HG03066 (cell line): ENCODE measurements at regions not wholly inside any gene's neighbourhood (a gene's known extent, or its start where the extent isn't known, plus 50 kb on each side); places are given as distances from the start of the nearest gene placed in this dataset.
"Not testable (repeated sequence)": the region's sequence is repeated elsewhere in the genome, so short reads cannot be mapped to it uniquely, and the experiment has no call there.

Experiments
- ATAC-seq: cut with Tn5 transposase; IDR thresholded peaks from one replicate; pipeline ENCODE4 v1.9.1; 2021; ENCODE audit warnings: low read depth; ENCODE audit not compliant: unreplicated experiment

DNA sequence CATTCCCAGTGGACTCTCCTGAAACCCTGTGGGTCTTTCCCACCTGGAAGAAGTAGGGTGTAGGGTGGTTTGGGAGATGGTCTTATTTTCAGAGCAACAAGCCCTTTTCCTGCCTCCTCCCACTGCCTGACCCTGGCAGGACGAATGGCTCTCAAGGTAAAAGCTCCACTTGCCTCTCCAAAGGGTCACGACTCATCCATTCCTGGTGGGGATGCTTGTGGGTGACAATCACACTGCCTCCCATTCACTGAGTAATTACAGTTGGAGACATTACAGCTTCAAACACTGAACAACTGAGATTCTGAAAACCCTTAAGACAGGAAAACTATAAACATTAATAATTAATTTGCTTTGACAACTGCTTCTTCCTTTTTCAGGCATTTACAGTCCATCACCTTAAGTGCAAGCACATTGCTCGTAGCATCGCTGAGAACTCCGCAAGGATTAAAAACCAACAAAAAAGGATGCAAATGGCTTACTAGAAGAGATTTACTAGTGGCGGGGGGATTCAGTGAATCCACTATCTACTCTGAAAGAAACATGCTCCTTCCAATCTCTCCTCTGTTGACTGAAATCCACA is 199.6 kb upstream of the IRS2 start:
- no peak for ATAC-seq

DNA sequence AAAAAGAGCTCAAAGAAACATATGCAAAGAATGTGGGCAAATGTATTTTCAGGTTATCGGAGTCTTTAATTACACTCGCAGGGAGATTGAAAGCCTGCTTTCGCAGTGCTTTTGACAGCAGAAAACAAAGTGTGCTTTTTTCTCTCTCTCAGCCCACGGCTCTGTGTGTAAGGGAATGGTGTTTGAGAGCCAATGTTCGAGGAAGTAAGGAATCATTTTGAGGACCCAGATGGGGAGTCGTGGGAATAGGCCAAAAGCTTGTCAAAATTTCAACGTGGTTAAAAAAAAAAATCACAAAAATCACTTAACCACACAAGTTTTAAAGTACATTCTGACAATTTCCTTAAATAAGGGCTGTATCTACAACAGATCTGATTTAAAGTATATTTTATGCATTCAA is 197.1 kb upstream of the IRS2 start:
- no peak for ATAC-seq

DNA sequence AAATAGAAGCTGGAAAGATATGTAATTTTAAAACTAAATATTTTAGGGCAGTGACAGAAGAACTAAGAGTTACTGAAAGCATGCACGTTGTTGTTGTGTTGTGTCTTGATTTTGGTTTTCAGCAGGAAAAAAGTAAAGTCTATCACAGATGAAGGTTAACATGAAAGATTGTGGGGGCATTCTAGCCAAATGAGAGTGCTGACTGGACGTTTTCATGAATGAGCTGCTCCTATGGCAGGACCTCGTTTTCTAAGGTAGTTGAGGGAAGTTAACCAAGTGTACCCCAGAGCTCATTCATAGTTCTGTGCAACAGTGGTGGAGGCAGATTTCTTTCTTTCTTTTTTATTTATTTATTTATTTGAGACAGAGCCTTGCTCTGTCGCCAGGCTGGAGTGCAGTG is 194.6 kb upstream of the IRS2 start:
- ATAC-seq = no peak

DNA sequence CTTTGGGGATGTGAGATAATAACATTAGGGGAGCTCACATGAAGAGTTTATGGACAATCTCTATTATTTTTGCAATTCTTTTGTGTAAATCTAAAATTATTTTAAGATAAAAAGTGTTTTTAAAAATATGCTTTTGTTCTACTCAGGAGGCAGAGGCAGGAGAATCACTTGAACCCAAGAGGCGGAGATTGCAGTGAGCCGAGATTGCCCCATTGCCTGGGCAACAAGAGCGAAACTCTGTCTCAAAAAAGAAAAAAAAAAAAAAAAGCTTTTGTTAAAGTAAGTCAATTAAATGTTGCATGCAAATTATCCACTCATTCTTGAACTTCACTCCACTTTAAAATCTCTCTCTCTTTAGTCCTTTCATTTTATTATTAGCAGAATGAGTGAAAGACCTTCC is 193.3 kb upstream of the IRS2 start:
- not testable (repeated sequence) for ATAC-seq

DNA sequence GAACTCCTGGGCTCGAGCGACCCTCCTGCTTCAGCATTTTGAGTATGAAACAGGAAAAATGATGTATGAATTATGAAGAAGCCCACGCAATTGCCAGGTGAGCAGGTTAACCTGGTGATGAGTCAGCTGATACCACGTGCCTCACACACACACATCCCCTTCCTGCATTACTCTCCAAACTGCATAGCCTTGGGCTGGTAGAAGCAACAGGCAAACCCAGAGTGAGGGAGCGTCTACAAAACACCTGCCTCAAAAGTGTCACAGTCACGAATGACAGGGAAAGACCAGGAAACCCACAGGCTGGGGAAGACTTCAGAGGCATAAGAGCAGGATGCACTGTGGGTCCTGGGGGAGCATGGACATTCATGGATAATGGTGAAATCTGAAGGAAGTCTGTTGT is 192.8 kb upstream of the IRS2 start:
- ATAC-seq = no peak

DNA sequence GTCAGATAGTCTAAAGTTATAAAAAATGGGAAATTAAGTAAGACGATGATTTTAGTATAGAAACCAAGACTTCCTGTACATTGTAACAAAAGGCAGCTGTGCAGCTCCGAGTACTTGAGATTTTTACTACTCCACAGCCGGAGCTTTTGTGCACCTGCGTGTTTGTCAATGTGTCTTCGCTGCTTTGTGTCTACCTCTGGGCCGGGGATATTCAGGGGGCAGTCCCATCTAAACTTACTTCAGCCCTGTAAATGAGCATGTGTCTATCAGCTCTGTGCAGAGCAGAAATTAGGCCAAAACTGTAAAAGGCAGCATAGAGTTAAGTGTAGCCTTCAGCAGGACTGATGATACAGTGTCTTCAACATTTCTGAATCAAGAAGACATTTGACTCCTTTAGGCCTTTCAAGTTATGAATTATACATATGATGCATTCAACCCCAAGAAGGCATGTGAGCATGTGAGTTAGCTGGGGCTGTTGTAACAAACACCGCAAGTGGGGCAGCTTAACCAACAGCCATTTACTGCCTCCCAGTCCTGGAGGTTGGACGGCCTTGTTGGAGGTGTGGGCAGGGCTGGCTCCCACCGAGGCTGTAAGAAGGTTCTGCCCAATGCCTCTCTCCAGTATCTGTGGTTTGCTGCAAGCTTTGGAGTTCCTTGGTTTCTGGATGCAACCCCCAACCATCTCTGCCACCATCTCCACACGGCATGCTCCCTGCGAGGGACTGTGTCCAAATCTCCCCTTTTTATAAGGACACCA is 191.0 kb upstream of the IRS2 start:
- no peak for ATAC-seq

DNA sequence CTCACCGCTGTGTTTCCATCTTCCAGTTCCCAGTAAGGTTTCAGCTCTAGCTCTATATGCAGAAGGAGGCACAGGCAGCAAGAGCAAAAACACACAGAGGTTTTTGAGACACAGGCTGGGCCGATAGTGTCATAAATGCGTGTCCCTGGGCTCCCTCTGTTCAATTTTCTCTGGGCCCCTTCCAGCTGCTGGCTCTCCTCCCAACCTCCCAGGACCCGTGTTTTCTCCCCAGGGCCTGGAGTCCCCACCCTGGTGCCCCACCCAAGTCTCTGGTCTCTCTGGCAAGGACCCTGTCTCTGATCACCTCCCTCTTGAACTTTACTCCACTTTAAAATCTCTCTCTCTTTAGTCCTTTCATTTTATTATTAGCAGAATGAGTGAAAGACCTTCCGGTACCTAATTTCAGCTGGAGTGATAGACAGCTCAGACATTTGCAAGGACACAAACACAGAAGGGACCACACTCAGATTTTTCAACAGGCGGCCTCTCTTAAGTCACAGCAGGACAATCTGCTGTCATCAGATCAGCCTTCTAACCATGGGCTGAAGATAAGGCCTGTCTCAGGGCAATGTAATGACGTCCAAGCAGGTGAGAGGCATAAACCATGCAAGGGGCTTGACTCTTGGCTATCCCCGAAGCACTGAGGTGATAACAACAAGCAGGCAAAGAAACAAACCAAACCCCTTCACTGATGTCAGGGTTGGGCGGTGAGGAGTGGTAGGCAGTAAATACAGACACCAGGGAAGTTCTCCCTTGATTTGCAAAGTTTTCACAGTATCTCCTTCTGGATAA is 190.0 kb upstream of the IRS2 start:
- ATAC-seq = no peak

DNA sequence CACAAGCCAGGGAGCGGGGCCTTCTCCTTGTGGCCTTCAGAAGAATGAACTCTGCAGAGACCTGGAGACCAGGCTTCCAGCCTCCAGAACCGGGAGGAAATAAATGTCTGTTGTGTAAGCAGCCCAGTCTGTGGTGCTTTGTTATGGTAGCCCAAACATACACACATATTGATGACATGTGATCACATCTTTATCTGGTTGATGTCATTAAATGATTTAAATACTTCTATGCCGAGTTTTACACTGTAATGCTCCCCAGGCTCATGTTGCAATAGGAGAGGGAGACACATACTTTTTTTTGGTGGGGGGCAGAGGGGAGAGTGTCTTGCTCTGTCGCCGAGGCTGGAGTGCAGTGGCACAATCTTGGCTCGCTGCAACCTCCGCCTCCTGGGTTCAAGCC is 188.0 kb upstream of the IRS2 start:
- ATAC-seq = no peak

DNA sequence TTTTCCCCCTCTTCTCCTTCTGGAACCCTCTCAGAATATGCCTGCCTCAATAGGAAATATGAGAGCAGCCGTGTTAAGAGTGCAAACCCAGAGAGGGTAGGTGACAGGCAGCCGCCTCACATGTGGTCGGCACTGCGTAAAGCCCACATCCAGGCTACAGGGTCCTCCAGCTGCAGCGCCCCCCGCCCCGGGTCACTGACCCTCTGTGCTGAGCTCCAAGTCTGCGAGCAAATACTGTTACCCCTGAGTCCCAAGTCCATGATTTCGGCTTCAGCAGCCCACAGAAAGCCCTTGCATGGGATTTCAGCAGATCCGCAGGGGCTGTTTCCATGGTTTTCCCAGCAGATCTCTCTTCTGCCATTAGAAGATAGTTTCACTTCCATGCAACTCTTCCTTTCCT is 186.9 kb upstream of the IRS2 start:
- ATAC-seq = no peak

DNA sequence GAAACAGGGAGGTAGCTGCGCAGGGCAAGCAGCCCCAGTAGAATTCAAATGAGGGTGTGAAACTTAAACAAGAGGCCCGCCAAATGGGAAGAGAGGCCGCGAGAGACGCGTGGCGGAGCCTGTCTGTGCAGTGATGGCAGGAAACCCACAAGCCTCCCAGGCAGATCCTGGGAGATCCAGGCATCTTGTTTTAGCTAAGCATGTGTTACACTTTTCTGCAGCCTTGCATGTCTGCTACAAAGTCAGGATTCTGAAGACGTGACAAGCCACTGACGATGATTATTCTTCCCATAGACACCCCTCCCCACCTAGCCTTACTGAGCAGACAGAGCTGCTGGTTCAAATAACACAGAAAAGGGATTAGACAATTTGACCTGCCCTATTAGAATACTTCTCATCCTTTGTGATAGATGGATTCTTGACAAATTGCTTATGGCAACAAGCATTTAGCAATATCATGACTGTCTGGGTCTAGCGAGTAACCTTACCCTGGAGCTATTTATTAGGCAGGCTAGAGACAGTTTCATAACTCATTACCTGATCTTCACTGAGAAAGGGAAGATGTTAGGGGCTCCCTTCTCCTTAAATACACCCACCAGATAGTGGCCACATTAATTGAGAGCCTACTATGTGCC is 185.2 kb upstream of the IRS2 start:
- ATAC-seq = no peak

DNA sequence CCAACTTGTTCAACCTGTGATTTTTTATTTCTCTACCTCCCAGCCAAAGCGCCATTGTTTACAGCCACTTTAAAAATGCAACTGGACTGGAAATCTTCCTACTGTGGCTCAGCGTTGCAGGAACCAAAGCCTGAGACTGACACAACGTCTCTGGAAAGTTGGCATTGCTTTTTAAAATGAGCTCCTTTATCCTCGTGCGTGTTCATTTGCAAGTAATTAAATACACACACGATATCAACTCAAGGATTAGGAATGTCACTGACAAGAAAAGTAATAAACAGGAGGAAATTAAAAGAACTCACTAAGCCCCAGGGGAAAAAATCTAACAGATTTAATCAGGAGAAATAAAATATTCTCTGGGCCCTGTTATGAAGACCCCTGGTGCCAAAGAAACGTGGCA is 184.6 kb upstream of the IRS2 start:
- no peak for ATAC-seq

DNA sequence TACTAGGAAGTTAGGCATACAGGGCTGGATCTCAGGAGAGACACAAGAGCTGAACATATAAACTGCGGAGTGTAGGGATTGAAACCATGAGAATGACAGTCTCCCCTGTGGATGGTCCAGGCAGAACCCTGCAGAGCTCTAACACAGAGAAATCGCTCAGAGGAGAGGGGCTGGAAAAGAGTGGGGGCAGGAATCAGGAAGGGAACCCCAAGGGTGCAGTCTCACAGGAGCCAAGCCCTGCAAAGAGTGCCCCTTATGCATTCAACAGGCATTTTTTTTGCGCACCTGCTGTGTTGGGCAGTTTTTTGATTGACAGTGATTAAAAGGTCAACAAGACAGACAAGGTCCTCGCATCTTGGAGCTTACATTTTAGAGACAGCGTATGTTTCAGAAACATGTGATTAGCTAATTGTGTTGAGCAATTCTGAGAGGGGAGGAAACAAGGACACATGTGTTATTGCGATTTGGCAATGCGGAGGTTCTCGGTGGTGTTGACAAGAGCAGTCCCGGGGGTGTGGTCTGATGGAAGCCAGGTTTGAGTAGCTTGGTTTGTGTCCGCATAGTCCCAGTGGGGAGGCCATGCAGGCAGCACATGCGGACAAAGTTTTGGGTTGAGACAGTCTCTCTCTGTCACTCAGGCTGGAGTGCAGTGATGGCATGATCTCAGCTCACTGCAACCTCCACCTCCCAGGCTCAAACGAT is 182.6 kb upstream of the IRS2 start:
- no peak for ATAC-seq

DNA sequence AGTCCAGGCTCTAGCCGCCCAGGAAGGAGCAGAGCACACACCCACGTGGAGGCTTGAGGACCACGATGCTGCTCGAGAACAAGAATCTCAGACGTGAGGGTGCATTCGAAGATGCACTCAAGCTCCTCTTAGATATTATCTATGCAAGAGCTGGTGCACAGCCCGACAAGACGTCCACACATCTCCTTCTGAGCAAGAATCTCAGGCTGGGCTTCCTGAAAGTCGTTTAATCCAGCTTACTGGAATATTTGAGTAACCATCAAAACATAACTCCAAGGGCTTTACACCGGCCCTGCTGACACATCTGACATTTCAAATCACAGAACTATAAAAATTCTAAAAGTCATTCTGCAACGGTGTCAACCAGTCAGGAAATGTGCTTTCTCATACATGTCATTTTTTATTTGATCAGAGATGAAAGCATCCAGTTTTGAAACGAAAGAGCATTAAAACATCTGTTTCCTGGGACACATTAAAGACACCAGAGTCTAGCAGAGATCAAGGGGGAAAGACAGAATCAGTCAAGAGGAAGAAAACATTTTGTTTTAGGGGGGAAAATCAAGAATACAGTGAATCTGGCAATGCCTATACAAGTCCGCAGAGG is 177.7 kb upstream of the IRS2 start:
- no peak for ATAC-seq

DNA sequence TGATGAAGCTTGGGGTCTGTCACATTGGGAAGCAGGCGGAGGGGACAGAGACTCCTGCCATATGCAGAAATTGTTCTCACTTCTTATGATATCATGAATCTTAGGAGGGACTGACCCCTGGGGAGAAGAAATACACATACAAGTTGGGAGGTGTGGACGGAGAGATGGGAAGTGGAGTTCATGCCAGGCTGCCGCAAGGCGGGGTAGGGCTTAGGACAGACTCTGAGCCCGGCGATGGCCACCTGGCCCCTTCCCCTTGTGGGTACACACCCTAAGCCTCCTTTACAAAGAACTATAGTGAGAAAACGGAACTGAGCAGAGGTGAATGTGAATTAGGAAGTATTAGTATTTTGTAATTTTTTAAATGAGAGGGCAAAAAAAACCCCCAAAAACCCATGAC is 177.0 kb upstream of the IRS2 start:
- no peak for ATAC-seq

DNA sequence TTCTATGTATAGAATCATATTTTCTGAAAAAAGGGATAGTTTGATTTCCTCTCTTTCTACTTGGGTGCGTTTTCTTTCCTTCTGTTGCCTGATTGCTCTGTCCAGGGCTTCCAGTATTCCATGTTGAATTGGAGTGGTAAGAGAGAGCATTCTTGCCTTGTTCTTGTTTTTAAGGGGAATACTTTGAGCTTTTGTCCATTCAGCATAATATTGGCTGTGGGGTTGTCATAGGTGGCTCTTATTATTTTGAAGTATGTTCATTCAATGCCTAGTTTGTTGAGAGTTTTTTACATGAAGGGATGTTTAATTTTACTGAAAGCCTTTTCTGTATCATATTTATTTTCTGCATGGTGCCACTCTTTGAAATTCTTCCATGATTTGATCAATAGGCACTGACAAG is 173.5 kb upstream of the IRS2 start:
- no peak for ATAC-seq

DNA sequence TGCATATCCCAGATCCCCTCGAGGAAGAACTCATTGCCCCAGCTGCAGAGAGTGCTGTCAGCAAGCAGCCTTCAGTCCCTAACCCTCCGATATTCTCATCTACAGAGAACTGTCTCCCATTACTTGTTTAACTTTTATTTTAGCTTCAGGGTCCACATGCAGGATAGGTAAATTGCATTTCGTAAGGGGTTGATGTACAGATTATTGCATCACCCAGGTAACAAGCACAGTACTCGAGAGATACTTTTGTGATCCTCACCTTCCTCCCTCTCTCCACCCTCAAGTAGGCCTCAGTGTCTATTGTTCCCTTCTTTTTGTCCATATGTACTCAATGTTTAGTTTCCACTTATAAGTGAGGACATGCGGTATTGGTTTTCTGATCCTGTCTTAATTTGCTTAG is 171.5 kb upstream of the IRS2 start:
- no peak for ATAC-seq

DNA sequence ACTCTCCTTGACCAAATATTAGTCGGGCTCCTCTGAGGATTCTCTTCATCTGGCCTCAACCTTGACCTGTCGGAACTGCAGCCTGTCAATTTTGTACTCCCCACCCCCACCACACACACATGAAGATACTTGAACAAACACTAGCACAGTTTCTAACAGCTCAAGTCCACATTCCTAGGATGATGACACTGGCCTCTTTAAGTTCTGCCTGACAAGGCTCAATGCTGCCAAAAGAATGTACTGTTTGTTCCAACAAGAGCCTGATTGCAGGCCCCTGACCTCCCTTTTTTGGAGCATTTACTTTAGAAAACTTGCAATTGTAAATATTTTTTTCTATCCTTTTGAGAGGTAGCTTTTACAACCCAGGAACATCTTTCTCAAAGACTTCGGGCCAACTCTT is 169.2 kb upstream of the IRS2 start:
- no peak for ATAC-seq

DNA sequence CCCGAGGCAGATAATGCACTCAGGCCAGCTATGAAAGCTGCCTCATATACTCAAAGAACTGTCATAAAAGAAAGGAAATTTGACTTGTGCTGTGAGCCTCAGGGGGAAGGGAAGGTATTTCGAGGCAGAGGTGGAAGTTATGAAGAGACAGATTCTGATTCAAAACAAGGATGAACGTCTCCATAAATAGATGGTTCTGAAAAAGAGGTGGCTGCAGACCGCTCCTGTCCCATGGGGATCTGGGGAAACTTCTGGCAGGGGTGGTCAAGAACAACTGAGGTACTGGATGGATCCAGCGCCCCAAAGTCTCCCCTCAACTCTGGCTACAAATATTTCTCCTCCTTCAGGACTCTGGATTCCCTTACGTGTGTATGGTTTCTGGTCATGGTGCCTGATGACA is 168.1 kb upstream of the IRS2 start:
- no peak for ATAC-seq

DNA sequence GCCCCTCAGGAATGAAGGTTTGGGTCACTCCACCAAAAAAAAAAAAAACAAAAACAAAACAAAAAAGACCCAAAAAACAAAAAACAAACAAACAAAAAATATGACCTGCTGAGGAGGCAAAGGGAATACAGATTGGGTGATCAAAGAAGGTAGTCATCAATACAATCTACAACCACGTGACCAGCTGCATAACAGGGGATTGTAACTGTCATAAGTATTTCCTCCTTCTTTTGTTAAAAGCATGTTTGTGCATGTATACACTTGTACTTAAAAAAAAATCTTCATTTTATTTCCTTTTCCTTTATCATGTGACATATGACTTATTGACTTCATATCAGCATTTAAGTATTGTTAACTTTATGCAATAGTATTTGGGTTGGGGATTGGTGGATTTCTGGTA is 165.1 kb upstream of the IRS2 start:
- no peak for ATAC-seq

DNA sequence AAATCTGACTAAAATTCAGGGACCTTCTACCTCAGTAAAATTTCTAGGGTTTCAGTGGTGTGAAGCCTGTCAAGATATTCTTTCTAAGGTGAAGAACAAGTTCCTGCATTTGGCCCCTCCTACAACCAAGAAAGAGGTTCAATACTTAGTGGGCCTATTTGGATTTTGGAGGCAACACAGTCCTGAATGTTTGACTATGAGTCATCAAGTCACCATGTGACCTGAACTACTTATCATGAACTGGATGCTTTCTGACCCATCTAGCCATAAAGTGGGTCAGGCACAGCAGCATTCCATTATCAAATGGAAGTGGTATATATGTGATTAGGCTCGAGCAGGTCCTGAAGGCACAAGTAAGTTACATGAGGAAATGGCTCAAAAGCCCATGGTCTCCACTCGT is 163.0 kb upstream of the IRS2 start:
- no peak for ATAC-seq
